ENCODE measurements at regions not wholly inside any gene's neighbourhood (a gene's known extent, or its start where the extent isn't known, plus 50 kb on each side); places are given as distances from the start of the nearest gene placed in this dataset.

DNA sequence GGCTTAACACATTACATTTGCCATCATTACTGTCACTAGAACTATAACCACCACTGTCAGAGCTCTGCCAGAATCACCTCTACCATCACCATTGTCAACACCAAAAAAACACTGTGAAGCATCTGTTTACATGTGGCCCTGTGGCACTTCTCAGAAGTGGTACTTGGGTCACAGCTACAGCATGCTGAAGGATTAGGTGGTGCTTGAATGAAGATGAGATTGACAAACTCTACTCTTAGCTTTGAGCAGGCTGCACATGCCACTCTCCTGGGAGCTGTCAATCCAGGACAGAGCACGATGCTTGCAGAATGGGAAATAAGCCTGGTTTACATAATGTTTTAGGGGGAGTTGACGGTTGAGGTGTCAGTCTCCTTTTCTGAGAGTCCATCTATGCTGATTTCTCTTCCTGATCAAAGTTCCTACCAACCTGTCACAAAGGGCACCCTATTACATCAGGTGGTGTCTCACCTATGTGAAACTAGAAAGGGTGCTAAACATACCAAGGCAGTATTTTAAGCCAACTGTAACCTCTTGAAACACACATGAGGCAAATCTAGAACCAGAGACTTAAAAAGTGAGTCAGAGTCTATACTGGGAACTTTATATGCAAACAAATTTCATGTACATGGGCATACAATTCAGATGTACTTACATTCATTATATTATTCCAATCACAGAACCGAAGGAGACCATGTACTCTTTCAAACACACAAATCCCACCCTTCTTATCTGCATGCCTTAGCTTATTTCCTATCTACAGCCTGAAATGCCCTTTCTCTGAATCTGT is 258.7 kb downstream of the EMP1 start:
- Mint-ChIP-seq H3K4me1 (ENCODE audit: low read depth) (no peaks in the 10 kb centered on the region), H3K27me3 (ENCODE audit: insufficient read depth) (no peaks in the 10 kb centered on the region; the same call in 1 of the 2 replicates), H3K9me3 (peaks cover 9% of the 10 kb centered on the region)

DNA sequence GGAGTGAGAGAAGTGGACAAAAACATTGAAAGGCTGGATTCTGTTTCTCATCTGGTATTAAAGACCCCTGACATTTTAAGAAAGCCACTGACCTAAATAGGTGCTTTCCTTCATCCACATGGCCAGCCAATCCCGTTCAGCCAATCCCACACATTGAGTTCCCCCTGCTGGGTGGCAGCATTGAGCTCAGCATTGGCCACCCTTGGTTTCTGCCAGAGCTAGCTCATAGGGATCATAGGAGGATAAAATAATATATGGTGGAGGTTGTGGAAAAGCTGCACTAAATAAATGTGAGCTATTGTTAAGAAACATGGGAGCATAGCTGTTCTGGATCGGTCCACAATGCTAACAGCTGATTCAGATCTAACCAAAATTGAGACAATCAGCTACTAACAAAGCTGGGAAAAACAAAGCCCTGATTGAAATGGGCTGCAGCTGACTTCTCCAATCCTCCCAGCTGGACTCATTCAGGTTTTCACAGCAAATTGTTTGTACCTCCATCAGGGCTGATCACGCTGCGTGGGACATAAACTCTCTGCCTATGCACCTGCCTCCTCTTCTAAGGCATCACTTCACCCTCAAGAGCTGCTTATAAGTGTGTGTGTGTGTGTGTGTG is 256.5 kb downstream of the EMP1 start:
- DNase-seq = no peak
- Mint-ChIP-seq H3K27me3 (ENCODE audit: insufficient read depth) (no peaks in the 10 kb centered on the region; the same call in 1 of the 2 replicates), H3K36me3 (ENCODE audit: low read depth) (no peaks in the 10 kb centered on the region), H3K4me1 (ENCODE audit: low read depth) (no peaks in the 10 kb centered on the region), H3K4me3 (no peak overlapping the region), H3K9me3 (peaks cover 9% of the 10 kb centered on the region), H3K27ac (no peak overlapping the region)
- TF ChIP-seq, protein P1, sequence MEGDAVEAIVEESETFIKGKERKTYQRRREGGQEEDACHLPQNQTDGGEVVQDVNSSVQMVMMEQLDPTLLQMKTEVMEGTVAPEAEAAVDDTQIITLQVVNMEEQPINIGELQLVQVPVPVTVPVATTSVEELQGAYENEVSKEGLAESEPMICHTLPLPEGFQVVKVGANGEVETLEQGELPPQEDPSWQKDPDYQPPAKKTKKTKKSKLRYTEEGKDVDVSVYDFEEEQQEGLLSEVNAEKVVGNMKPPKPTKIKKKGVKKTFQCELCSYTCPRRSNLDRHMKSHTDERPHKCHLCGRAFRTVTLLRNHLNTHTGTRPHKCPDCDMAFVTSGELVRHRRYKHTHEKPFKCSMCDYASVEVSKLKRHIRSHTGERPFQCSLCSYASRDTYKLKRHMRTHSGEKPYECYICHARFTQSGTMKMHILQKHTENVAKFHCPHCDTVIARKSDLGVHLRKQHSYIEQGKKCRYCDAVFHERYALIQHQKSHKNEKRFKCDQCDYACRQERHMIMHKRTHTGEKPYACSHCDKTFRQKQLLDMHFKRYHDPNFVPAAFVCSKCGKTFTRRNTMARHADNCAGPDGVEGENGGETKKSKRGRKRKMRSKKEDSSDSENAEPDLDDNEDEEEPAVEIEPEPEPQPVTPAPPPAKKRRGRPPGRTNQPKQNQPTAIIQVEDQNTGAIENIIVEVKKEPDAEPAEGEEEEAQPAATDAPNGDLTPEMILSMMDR (IDR thresholded peaks at IDR 0.05) = no peak

More for the DNA sequence above, 258.7 kb downstream of the EMP1 start:
- Mint-ChIP-seq H3K27ac (no peak overlapping the region), H3K36me3 (ENCODE audit: low read depth) (no peaks in the 10 kb centered on the region), H3K4me3 (no peak overlapping the region)
- TF ChIP-seq, protein P1 (IDR thresholded peaks at IDR 0.05) = no peak
- no peak for DNase-seq

DNA sequence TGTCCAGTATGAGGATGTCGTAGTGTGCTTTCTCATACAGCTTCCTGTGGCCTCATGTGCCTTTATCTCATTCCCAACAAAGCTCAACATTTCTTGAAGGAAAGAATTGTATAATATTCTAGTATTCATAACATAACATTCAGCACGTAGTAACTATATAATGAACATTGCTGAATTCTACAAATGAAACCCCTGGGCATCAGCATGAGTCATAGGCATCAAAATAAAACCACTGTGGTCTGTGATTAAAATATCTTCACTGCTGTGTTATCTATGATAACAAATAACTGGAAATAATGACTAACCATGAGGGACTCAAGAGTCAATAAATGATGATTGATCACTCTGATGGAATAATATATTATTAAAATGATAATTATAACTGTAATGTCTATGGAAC is 255.2 kb downstream of the EMP1 start:
- H3K27ac Mint-ChIP-seq = no peak overlapping the region
- no peak for DNase-seq
- H3K9me3 Mint-ChIP-seq = peaks cover 9% of the 10 kb centered on the region
- no peaks in the 10 kb centered on the region for H3K36me3 Mint-ChIP-seq (ENCODE audit: low read depth)
- H3K4me1 Mint-ChIP-seq (ENCODE audit: low read depth) = no peaks in the 10 kb centered on the region
- H3K4me3 Mint-ChIP-seq = no peak overlapping the region
- no peaks in the 10 kb centered on the region; the same call in 1 of the 2 replicates for H3K27me3 Mint-ChIP-seq (ENCODE audit: insufficient read depth)
- TF ChIP-seq, protein P1 (IDR thresholded peaks at IDR 0.05) = no peak

DNA sequence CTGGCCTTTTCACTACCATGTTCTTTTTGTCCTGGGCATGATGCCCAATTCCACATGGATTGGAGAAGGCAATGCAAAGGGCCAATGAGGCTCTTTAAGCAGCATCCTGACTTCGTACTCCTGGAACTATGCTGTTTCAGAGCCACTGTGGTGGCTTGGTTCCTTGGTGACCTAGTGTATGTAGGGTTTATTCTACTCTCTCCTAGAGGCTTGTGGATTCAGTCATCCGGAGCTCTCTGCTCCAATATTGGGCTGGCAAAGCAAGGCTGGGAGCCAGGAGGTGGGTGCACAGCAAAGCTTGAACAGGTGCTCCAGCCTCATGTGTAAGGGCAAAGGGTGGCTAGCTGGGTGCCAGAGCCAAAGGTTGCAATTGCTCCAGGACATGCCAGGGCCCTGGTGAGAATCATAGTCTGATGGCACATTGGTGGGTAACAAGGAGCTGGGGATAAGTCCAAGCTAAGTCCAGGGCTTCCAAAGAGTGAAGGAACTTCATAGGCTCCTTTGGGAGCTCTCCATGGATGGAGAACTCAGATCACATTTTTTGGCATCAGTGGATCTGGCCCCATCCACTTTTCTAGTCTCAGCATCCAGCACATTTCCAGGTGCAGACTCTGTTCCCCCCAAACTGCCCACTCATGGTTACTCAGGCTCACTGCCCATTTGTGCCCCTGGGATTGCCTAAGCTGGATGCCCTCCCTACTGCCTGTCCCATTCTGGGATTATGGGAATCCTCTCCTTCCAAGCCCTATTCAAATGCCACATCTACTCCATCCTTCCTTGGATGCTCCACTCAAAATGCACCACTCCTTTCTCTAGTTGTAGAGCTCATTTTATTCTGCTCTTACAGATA is 253.9 kb downstream of the EMP1 start:
- Mint-ChIP-seq H3K4me1 (ENCODE audit: low read depth) (no peaks in the 10 kb centered on the region), H3K9me3 (peaks cover 5% of the 10 kb centered on the region; the same call in 1 of the 2 replicates), H3K27me3 (ENCODE audit: insufficient read depth) (no peaks in the 10 kb centered on the region; the same call in 1 of the 2 replicates), H3K4me3 (no peak overlapping the region), H3K36me3 (ENCODE audit: low read depth) (no peaks in the 10 kb centered on the region), H3K27ac (no peak overlapping the region)
- no peak for DNase-seq
- TF ChIP-seq, protein P1 (IDR thresholded peaks at IDR 0.05) = no peak

DNA sequence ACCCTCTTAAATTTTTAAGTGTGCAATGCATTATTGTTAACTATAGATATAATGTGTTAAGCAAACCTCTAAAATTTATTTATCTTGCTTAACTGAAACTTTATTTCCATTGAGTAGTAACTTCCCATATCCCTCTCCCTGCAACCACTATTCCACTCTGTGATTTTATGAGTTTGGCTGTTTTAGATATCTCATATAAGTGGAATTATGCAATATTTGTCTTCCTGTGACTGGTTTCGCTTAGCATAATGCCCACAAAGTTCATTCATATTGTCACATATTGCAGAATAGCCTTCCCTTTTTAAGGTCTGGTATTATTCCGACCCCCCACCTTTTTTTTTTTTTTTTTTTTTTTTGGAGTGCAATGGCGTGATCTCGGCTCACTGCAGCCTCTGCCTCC is 247.6 kb downstream of the EMP1 start:
- Mint-ChIP-seq H3K27me3 (ENCODE audit: insufficient read depth) (no peaks in the 10 kb centered on the region), H3K27ac (no peak overlapping the region), H3K4me3 (no peak overlapping the region), H3K36me3 (ENCODE audit: low read depth) (no peaks in the 10 kb centered on the region), H3K4me1 (ENCODE audit: low read depth) (no peaks in the 10 kb centered on the region), H3K9me3 (no peaks in the 10 kb centered on the region; the same call in 1 of the 2 replicates)
- TF ChIP-seq, protein P1 (IDR thresholded peaks at IDR 0.05) = no peak
- no peak for DNase-seq

Measured in HFFc6 (cell line).